ENCODE measurements at regions not wholly inside any gene's neighbourhood (a gene's known extent, or its start where the extent isn't known, plus 50 kb on each side); places are given as distances from the start of the nearest gene placed in this dataset.
"Not testable (repeated sequence)": the region's sequence is repeated elsewhere in the genome, so short reads cannot be mapped to it uniquely, and the experiment has no call there.

GRCh38 chr6:66538551-66539135 lies 831.6 kb upstream of the EYS start:
- Mint-ChIP-seq H3K27ac (no peak overlapping the region), H3K4me1 (ENCODE audit: low read depth) (no peaks in the 10 kb centered on the region), H3K27me3 (no peaks in the 10 kb centered on the region)

GRCh38 chr6:66533921-66534404 lies 826.9 kb upstream of the EYS start:
- Mint-ChIP-seq H3K27ac (no peak overlapping the region), H3K36me3 (ENCODE audit: low read depth) (no peaks in the 10 kb centered on the region), H3K4me1 (ENCODE audit: low read depth) (no peaks in the 10 kb centered on the region), H3K9me3 (no peaks in the 10 kb centered on the region), H3K27me3 (no peaks in the 10 kb centered on the region), H3K4me3 (no peak overlapping the region)
- intact Hi-C loops (cut with micrococcal nuclease) = no loop called here

More at GRCh38 chr6:66538551-66539135, 831.6 kb upstream of the EYS start:
- intact Hi-C loops (cut with micrococcal nuclease) = no loop called here
- Mint-ChIP-seq H3K9me3 (peaks cover 26% of the 10 kb centered on the region), H3K36me3 (ENCODE audit: low read depth) (no peaks in the 10 kb centered on the region), H3K4me3 (no peak overlapping the region)

- Mint-ChIP-seq H3K4me3 (no peak overlapping the region), H3K27ac (no peak overlapping the region), H3K4me1 (ENCODE audit: low read depth) (no peaks in the 10 kb centered on the region), H3K9me3 (peaks cover 11% of the 10 kb centered on the region), H3K36me3 (ENCODE audit: low read depth) (no peaks in the 10 kb centered on the region), H3K27me3 (no peaks in the 10 kb centered on the region)
- intact Hi-C loops (cut with micrococcal nuclease) = no loop called here
These were observed 819.0 kb upstream of the EYS start for GRCh38 chr6:66526061-66526460.

GRCh38 chr6:66522864-66523263 lies 815.8 kb upstream of the EYS start:
- Mint-ChIP-seq H3K27me3 (no peaks in the 10 kb centered on the region), H3K27ac (no peak overlapping the region), H3K4me1 (ENCODE audit: low read depth) (no peaks in the 10 kb centered on the region), H3K36me3 (ENCODE audit: low read depth) (no peaks in the 10 kb centered on the region), H3K4me3 (no peak overlapping the region), H3K9me3 (peaks cover 11% of the 10 kb centered on the region)
- intact Hi-C loops (cut with micrococcal nuclease) = no loop called here

GRCh38 chr6:66516377-66516776 lies 809.4 kb upstream of the EYS start:
- intact Hi-C loops (cut with micrococcal nuclease) = no loop called here

GRCh38 chr6:66508433-66508832 lies 801.4 kb upstream of the EYS start:
- H3K4me1 Mint-ChIP-seq (ENCODE audit: low read depth) = no peaks in the 10 kb centered on the region
- H3K36me3 Mint-ChIP-seq (ENCODE audit: low read depth) = no peaks in the 10 kb centered on the region
- H3K9me3 Mint-ChIP-seq = peaks cover 28% of the 10 kb centered on the region
- intact Hi-C loops (cut with micrococcal nuclease) = no loop called here
- no peak overlapping the region for H3K27ac Mint-ChIP-seq
- no peaks in the 10 kb centered on the region for H3K27me3 Mint-ChIP-seq
- no peak overlapping the region for H3K4me3 Mint-ChIP-seq

More at GRCh38 chr6:66516377-66516776, 809.4 kb upstream of the EYS start:
- no peak overlapping the region for H3K4me3 Mint-ChIP-seq
- H3K9me3 Mint-ChIP-seq = peaks cover 9% of the 10 kb centered on the region
- H3K4me1 Mint-ChIP-seq (ENCODE audit: low read depth) = no peaks in the 10 kb centered on the region
- H3K27me3 Mint-ChIP-seq = no peaks in the 10 kb centered on the region
- no peak overlapping the region for H3K27ac Mint-ChIP-seq
- no peaks in the 10 kb centered on the region for H3K36me3 Mint-ChIP-seq (ENCODE audit: low read depth)

GRCh38 chr6:66499851-66500250 lies 792.8 kb upstream of the EYS start:
- Mint-ChIP-seq H3K27me3 (no peaks in the 10 kb centered on the region), H3K4me1 (ENCODE audit: low read depth) (no peaks in the 10 kb centered on the region), H3K9me3 (peaks cover 5% of the 10 kb centered on the region), H3K27ac (no peak overlapping the region), H3K4me3 (no peak overlapping the region), H3K36me3 (ENCODE audit: low read depth) (no peaks in the 10 kb centered on the region)
- intact Hi-C loops (cut with micrococcal nuclease) = no loop called here

- intact Hi-C loops (cut with micrococcal nuclease) = no loop called here
- Mint-ChIP-seq H3K4me3 (no peak overlapping the region), H3K27ac (no peak overlapping the region), H3K4me1 (ENCODE audit: low read depth) (no peaks in the 10 kb centered on the region), H3K9me3 (peaks cover 2% of the 10 kb centered on the region), H3K27me3 (no peaks in the 10 kb centered on the region), H3K36me3 (ENCODE audit: low read depth) (no peaks in the 10 kb centered on the region)
These were observed 789.6 kb upstream of the EYS start for GRCh38 chr6:66496659-66497058.

- H3K4me1 Mint-ChIP-seq (ENCODE audit: low read depth); H3K27ac Mint-ChIP-seq; H3K27me3 Mint-ChIP-seq; H3K36me3 Mint-ChIP-seq (ENCODE audit: low read depth); intact Hi-C loops (cut with micrococcal nuclease); H3K4me3 Mint-ChIP-seq: not testable (repeated sequence)
- peaks cover 21% of the 10 kb centered on the region for H3K9me3 Mint-ChIP-seq
These were observed 787.6 kb upstream of the EYS start for GRCh38 chr6:66494643-66495042.

GRCh38 chr6:66489269-66489987 lies 782.4 kb upstream of the EYS start:
- Mint-ChIP-seq H3K36me3 (ENCODE audit: low read depth) (no peaks in the 10 kb centered on the region), H3K9me3 (peaks cover 22% of the 10 kb centered on the region), H3K27ac (no peak overlapping the region), H3K4me1 (ENCODE audit: low read depth) (no peaks in the 10 kb centered on the region), H3K27me3 (no peaks in the 10 kb centered on the region), H3K4me3 (no peak overlapping the region)
- intact Hi-C loops (cut with micrococcal nuclease) = no loop called here

GRCh38 chr6:66481216-66481615 lies 774.2 kb upstream of the EYS start:
- Mint-ChIP-seq H3K4me3 (no peak overlapping the region), H3K27me3 (no peaks in the 10 kb centered on the region), H3K4me1 (ENCODE audit: low read depth) (no peaks in the 10 kb centered on the region), H3K27ac (no peak overlapping the region), H3K9me3 (peaks cover 32% of the 10 kb centered on the region), H3K36me3 (ENCODE audit: low read depth) (no peaks in the 10 kb centered on the region)
- intact Hi-C loops (cut with micrococcal nuclease) = no loop called here

- Mint-ChIP-seq H3K27ac (no peak overlapping the region), H3K9me3 (peaks cover 32% of the 10 kb centered on the region), H3K4me3 (no peak overlapping the region), H3K36me3 (ENCODE audit: low read depth) (no peaks in the 10 kb centered on the region), H3K4me1 (ENCODE audit: low read depth) (no peaks in the 10 kb centered on the region), H3K27me3 (no peaks in the 10 kb centered on the region)
- intact Hi-C loops (cut with micrococcal nuclease) = no loop called here
These were observed 771.7 kb upstream of the EYS start for GRCh38 chr6:66478705-66479104.

- Mint-ChIP-seq H3K4me1 (ENCODE audit: low read depth) (no peaks in the 10 kb centered on the region), H3K27me3 (no peaks in the 10 kb centered on the region), H3K4me3 (no peak overlapping the region), H3K27ac (no peak overlapping the region), H3K9me3 (no peaks in the 10 kb centered on the region), H3K36me3 (ENCODE audit: low read depth) (no peaks in the 10 kb centered on the region)
- intact Hi-C loops (cut with micrococcal nuclease) = no loop called here
These were observed 728.3 kb upstream of the EYS start for GRCh38 chr6:66435321-66435720.

- intact Hi-C loops (cut with micrococcal nuclease) = no loop called here
- no peaks in the 10 kb centered on the region for H3K27me3 Mint-ChIP-seq
- H3K27ac Mint-ChIP-seq = no peak overlapping the region
- H3K4me3 Mint-ChIP-seq = no peak overlapping the region
- H3K9me3 Mint-ChIP-seq = peaks cover 8% of the 10 kb centered on the region
- no peaks in the 10 kb centered on the region for H3K4me1 Mint-ChIP-seq (ENCODE audit: low read depth)
- H3K36me3 Mint-ChIP-seq (ENCODE audit: low read depth) = no peaks in the 10 kb centered on the region
These were observed 722.2 kb upstream of the EYS start for GRCh38 chr6:66429210-66429609.

- no peaks in the 10 kb centered on the region for H3K27me3 Mint-ChIP-seq
- intact Hi-C loops (cut with micrococcal nuclease) = no loop called here
- no peaks in the 10 kb centered on the region for H3K36me3 Mint-ChIP-seq (ENCODE audit: low read depth)
- no peak overlapping the region for H3K4me3 Mint-ChIP-seq
- H3K4me1 Mint-ChIP-seq (ENCODE audit: low read depth) = no peaks in the 10 kb centered on the region
- H3K9me3 Mint-ChIP-seq = peaks cover under 1% of the 10 kb centered on the region
- H3K27ac Mint-ChIP-seq = no peak overlapping the region
These were observed 716.0 kb upstream of the EYS start for GRCh38 chr6:66423047-66423446.
